ENCODE measurements at regions not wholly inside any gene's neighbourhood (a gene's known extent, or its start where the extent isn't known, plus 50 kb on each side); places are given as distances from the start of the nearest gene placed in this dataset.

DNA sequence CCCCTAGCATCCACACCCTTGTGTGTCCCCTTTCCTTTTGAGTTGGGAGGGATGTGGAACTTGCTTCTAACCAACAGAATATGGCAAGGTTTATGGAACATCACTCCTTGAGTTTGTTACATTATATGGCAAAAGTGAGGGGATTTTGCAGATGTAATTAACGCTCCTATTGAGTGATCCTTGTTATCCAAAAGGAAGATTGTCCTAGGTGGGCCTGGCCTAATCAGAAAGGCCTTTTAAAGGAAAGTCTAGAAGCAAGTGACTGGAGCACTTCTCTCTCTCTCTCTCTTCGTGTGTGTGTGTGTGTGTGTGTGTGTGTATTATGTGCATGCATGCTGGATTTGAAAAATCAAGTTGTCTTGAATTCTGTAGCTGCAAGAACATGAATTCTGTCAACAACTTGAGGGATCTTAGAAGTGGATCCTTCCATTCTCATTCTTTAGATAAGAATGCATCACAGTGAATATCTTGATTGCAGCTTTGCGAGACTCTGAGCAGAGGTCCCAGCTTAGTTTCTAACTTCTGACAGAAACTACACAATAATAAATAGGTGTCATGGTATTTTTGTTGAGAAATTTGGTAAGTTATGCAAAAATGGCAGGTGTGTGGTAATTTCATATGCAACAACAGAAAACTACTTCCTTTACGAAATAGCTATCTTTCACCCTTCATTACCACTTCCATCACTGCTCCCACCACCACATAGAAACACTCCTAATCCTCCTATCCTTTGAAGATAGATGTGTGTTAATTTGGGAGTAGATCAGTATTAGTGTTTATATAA lies 360.9 kb upstream of the CBLB start:
- intact Hi-C loops (cut with DNase I), result no loop called here

DNA sequence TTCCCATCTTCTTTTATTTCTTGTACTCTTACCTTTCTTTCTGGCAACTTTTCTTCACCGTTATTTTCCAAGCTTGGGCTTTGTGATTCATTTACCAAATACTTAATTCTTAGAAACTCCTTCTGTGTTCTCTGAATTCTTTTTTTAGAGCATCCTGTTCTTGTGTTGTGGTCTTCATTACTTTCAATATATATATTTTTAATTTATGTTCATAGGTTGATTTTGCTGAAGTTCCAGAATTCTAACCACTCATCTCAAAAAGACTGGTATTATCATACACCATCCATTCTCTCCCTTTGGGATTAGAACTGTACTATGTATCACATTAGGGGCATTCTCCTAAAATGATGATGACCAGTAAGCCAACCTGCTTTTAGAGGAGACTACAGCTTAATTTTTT lies 362.3 kb upstream of the CBLB start:
- intact Hi-C loops (cut with DNase I), result no loop called here
- no peak for DNase-seq (ENCODE audit: low spot score)

More for the DNA sequence above, 360.9 kb upstream of the CBLB start:
- no peak for DNase-seq (ENCODE audit: low spot score)

DNA sequence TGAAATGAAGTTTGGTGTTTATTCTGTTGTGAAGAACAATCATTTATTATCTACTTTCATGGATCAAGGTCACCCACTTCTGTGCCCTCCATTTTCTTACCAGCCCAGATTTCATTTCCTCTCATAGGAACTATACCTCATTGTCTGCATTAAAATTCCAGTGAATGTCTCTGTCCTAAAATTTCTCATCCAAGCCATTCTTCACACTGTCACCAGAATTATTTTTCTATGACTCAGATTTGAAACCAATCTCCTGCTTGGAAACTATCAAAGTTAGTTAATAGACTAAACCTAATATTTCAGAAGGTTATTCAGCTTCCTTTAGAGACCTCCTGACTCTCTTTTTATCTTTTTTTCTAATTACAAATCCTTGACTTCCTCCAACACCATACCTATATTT lies 364.1 kb upstream of the CBLB start:
- intact Hi-C loops (cut with DNase I), result no loop called here
- DNase-seq (ENCODE audit: low spot score), result no peak

DNA sequence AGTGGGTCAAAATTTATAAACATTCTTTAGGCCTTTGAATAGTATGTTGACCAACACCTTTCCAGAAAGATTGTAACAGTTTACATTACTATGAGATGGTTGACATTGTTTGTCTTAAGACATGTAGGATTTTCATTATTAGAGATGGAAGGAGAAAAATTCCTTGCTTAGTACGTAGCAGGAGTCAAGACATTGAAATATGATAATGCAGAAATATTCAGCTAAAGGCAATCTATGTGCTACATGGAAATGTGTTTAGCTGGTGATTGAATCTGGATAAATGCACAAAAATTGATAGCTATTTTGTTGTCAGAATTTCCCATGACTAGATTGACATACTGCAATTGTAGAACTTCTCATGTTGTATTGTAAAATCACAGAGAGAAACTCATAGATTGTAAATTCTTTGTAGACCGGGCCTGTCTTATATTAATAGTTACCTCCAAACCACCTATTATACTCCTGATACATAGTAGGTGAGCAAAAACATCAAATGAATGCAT lies 370.4 kb upstream of the CBLB start:
- no peak for DNase-seq (ENCODE audit: low spot score)
- intact Hi-C loops (cut with DNase I), result no loop called here

DNA sequence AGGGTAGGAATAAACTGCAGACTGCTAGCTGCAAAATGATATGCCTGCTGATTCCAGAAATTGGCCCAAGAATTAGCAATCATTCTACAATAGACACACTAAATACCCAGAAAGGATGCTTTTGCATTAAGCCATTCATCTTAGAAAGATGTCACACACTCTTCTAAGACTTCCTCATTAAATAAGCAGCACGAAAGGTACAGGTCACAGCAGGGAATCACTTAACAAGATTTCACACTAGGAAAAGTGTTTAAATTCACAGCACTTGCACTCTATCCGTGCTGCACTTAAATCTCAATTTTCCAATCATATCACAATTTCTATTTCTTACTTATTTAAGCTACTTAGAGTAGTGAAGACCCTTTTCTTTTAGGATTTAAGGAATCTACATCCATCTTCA lies 372.8 kb upstream of the CBLB start:
- intact Hi-C loops (cut with DNase I), result no loop called here
- no peak for DNase-seq (ENCODE audit: low spot score)

DNA sequence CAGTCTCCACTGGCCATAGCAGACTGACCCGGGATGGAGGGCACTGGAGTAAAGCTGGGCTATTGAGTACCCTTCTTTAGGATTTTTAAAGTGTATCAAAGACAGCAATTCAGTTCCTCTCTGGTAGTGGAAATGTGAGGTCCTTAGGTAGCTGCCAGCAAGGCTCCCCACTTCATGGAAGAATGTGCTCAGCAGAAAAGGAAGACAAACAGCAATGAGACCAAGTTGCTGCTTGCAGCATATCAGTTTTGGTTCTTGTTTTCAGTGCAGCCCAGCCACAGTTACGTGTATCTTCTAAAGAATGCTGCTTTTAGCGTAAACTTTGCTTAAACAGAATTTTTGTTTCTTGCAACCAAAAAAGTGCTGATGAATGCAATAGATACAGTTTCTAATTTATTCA lies 374.0 kb upstream of the CBLB start:
- no peak for DNase-seq (ENCODE audit: low spot score)
- intact Hi-C loops (cut with DNase I), result no loop called here

DNA sequence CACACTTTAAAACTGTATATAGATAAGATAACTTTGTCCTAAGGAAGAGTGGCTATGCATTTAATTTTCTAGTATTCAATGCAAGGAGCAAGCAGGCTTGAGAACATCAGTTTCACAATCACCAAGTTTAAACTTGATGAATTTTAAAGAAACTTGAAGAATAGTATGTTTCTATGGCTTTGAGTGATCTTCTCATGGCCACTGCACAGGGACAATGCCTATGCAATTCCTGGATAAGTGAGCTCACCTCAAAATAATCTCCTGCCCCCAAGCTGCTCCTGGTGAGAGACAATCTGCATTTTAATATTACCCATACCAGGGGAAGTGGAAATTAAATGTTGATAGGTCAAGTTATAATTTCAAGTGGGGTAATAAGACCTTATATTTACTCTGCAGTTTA lies 376.6 kb upstream of the CBLB start:
- no peak for DNase-seq (ENCODE audit: low spot score)
- intact Hi-C loops (cut with DNase I), result no loop called here

DNA sequence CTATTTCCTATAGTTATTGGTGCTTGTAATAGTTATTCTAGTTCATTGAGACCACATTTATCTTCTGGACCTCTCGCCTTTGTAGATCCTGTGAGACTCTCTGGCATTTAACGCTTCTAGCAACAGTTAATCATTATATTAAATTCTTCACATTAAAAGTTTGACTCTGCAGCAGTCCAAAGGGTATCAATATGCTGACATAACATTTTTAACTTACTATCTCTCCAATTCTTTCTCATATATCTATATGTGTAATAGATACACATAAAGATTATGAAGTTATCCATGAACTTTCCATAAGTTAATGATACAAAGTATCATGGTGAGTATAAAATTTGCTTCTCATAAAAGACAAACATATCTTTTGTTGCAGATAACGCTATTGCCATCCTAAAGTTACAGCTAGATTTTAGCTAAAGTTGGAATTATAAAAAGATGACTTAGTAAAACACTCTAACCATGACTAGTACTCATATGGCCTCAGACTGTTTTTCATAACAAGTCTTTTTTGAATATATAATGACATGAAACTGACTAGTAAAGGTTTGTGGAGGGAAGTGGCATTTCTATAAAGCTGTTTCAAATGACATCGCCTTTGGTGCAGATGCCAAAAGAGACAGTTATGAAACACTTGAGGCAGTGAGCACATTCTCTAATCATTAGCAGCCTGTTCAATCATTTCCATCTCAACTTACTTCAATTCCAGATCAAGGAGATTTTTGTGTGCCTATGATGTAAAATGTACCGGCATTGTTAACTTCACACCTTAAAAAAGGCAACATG lies 379.3 kb upstream of the CBLB start:
- intact Hi-C loops (cut with DNase I), result no loop called here

DNA sequence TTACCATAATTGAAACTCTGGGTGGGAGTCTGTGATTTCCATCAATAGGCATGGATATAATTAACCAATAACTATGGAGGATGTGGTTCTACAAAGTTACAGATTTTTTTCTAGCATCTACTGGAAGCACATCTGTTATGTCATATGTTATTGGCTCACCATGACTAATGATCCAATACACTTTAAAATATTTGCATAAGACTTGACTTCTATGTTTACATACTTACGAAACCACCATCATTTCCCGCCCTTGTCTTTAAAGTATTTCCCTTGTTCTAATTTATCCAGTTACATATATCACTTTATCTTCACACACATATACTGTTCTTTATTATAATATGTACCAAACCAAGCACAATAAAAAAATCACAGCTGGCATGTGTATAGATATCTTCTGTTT lies 380.3 kb upstream of the CBLB start:
- intact Hi-C loops (cut with DNase I), result no loop called here
- DNase-seq (ENCODE audit: low spot score), result no peak

More for the DNA sequence above, 379.3 kb upstream of the CBLB start:
- DNase-seq (ENCODE audit: low spot score), result no peak

DNA sequence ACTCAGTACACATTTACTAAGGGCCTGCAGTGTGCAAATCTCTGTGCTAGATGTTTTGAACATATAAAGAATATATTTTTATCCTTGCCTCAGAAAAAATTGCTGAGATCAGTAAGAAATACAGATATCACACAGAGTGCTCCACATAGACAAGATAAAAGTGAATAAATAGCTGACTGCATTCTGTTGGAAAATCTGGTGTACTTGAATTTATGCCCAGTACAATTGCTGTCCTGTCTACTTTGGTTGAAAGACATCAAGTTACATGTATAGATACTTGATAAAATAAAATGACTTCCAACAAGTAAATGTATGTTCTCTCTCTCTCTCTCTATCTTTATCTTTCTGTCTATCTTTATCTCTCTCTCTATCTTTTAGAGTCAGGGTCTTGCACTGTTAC lies 381.2 kb upstream of the CBLB start:
- intact Hi-C loops (cut with DNase I), result no loop called here
- no peak for DNase-seq (ENCODE audit: low spot score)

DNA sequence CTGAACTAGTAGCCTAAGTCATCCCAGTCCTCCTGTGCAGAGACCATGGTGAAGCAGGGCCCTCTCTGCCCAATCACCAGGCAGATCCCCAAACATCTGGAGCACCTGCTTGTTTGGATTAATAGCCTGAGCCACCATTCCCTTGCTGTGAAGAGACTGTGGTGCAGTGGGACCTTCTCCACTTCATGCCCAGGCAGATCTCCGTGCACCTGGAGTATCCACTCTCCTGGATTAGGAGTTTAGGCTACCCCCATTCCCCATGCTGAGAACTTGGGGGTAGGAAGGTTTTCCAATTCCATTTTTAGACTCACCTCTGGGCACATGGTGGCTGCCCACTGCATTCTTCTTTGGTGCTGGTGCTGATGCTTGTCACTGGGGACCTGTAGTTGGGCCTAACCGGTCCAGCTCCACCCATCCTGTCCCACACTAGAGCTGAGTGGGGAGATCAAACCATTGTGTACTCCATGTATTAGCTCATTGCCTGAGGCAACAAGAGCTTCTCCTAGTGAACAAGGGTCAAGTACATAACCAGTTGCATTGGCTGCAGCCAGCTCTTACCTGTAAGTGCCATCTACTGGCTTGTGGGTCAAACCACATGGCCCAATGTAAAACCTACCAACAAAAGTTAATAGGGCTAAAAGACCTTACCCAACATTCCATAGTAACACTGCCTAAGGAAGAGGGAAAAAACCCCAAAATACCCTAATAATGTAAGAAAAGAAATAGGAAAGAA lies 382.5 kb upstream of the CBLB start:
- DNase-seq (ENCODE audit: low spot score), result no peak
- intact Hi-C loops (cut with DNase I), result no loop called here

DNA sequence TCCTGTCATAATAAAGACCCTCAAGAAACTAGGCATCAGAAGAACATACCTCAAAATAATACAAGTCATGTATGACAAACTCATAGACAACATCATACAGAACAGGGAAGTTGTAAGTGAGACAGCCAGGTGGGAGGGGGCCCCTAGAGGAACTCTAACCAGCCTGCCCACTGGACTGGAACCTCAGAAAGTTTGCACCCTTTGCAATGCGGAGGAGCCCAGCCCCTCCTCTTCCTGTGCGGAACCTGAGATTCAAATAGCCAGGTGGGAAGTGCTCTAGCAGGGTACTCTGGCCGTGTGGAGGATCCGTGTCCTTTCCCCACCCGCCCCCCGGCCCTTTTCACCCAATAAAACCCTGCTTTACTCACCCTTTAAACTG lies 387.0 kb upstream of the CBLB start:
- DNase-seq (ENCODE audit: low spot score), result no peak
- intact Hi-C loops (cut with DNase I), result no loop called here

DNA sequence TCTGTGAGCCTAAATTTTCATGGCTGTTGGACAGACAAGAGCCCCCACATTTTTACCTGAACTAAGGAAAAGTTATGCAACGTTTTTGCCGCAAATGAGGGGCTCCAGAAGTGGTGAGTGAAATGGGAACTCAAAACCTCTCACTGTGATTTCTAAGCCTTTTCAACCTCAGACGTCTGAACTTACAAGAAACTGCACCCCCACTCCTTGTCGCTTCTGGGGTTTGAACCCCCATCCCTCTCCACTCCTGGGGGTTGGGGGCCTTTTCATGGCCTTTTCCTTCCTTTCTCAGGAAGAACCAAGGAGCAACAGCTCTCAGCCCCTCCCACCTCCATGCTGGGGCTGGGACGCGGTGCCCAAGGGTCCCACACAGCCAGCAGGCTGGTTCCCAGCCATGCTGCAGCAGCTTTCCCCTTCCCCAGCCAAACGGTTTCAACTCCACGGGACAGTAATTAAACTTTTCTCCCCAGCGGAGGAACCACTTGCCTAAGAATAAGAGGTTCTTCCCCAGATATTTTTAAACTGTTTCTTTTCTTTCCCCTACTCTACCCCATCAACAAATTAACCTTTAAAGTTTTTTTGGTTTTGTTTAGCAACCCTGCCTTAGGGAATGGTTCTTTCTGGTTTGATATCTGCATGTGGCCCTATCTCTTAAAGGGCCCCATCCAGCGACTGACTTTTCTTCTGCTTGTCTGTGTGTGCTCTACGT lies 387.6 kb upstream of the CBLB start:
- intact Hi-C loops (cut with DNase I), result no loop called here

DNA sequence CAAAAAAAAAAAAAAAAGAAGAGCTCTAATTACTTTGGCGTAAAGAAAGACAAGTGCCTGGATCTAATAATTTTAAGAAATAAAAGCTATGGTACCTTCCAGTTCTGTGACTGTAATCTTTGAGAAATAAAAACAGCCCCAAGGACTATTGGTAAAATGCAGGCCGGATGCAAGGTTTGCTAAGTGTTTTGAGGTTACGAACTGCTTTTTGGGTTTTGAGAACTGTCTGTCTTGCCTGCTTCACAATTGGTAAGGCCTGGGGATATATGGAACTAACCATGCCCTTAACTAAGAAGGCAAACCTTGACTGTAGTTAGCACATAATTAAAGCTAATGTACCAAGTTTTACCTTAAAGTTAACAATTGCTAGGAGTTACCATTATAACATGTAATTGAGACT lies 388.4 kb upstream of the CBLB start:
- intact Hi-C loops (cut with DNase I), result no loop called here
- no peak for DNase-seq (ENCODE audit: low spot score)

More for the DNA sequence above, 387.6 kb upstream of the CBLB start:
- DNase-seq (ENCODE audit: low spot score), result no peak

DNA sequence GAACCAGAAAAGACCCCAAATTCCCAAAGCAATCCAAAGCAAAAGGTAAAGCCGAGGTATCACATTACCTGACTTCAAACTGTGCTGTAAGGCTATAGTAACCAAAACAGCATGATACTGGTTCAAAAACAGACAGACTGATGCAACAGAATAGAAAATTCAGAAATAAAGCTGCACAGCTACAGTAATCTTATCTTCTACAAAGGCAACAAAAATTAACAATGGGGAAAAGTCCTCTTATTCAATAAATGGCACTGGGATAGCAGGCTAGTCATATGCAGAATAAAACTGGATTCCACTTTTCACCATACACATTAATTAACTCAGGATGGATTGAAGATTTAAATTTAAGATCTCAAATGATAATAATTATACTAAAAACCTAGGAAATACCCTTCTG lies 392.6 kb upstream of the CBLB start:
- intact Hi-C loops (cut with DNase I), result no loop called here
- DNase-seq (ENCODE audit: low spot score), result no peak

DNA sequence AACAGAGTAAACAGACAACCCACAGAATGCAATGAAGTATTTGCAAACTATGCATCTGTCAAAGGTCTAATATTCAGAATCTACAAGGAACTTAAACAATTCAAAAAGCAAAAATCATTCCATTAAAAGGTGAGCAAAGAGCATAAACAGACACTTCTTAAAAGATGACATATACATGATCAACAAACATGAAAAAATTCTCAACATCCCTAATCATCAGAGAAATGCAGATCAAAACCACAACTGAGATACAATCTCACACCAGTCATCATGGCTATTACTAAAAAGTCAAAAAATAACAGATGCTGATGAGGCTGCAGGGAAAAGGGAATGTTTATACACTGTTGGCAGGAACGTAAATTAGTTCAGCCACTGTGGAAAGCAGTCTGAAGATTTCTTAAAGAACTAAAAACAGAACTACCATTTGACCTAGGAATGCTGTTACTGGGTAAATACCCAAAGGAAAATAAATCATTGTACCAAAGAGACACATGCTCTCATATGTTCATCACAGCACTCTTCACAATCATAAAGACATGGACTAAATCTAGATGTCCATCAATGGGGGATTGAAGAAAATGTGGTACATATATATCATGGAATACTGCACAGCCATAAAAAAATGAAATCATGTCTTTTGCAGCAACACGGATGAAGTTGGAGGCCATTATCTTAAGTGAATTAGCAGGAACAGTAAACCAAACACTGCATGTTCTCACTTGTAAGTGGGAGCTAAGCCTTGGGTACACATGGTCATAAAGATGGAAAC lies 393.3 kb upstream of the CBLB start:
- DNase-seq (ENCODE audit: low spot score), result no peak
- intact Hi-C loops (cut with DNase I), result no loop called here

DNA sequence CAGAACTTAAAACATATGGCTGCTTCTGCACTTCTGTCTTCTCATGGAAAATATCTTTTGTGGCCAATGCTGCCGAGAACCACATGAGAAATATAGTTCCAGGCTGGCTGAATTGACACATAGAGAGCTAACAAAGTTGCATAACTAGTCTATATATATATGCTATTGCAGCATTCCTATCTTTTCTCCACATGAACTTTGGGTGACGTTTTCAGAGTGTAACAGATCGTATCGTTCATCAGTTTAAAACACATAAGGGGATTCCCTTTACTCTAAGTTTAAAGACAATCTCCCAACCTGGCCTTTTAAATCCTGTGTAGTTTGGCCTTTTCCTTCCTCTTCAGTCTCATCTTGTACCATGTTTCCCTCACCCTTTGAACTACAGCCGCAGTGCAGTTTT lies 394.2 kb upstream of the CBLB start:
- DNase-seq (ENCODE audit: low spot score), result no peak
- intact Hi-C loops (cut with DNase I), result no loop called here

DNA sequence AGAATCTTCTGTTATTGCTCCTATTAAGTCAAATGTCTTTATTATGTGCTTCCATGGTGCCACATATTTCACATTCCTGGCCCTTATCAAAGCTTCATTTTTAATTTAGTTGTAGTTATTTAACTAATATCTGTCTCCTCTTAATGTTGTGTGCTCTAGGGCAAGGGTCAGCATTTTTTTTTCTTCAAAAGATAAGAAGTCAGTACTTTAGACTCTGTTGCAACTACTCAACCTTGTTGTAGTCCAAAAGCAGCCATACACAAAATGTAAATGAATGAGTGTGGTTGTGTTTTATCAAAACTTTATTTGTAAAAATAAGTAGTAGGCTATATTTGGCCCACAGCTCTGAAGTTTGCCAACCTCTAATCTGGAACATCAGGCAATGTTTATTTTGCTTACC lies 394.7 kb upstream of the CBLB start:
- no peak for DNase-seq (ENCODE audit: low spot score)
- intact Hi-C loops (cut with DNase I), result no loop called here

DNA sequence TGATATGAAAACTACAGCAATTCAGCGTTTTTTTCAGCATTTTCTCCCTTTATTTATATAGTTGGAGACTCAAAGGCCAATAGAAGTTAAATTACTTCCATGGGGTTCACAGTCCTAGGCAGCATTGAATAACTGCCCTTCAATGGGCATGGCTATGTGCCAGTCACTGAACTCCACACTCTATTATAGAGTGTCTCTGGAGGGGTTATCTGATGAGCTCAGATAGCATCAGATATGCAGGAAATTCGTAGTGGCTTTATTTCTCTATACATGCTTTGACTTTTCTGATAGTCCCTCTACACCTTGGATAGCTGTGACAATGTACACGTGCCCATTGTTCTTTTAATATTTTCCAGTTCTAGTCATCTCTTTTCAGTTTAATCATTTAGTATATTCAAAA lies 396.9 kb upstream of the CBLB start:
- no peak for DNase-seq (ENCODE audit: low spot score)
- intact Hi-C loops (cut with DNase I), result no loop called here

Data from cardiac septum (tissue), 1 donor.